ENCODE measurements at regions not wholly inside any gene's neighbourhood (a gene's known extent, or its start where the extent isn't known, plus 50 kb on each side); places are given as distances from the start of the nearest gene placed in this dataset.

DNA sequence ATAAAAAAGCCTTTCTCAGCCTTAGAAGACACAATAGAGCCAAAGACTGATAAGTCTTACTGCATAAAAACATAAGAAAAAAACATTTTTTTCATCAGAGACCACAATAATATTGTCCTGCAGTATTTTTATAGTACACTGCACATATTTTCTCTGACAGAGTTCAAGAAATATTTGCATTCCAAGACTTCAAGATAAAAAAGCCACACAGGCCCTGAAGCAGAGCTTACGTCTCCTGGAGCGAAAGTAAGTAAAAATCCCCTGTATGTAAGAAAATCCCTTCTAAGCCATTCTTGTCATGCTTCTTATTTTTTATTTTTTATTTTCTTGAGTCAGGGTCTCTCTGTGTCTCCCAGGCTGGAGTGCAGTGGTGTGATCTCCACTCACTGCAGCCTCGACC is 755.9 kb downstream of the LIG4 start:
- H3K27ac ChIP-seq (ENCODE audit: insufficient read depth, low read depth, low read length, poor library complexity, severe bottlenecking): no peak overlapping the region
- H3K27me3 ChIP-seq (ENCODE audit: control insufficient read depth, insufficient read depth, low read length, poor library complexity, severe bottlenecking): no peaks in the 10 kb centered on the region
- no peaks in the 10 kb centered on the region for H3K9me3 ChIP-seq (ENCODE audit: control insufficient read depth, low read length)
- H3K4me3 ChIP-seq (ENCODE audit: insufficient read depth, low read depth, low read length): no peak overlapping the region
- H3K36me3 ChIP-seq (ENCODE audit: control insufficient read depth, insufficient read depth, low read length): no peaks in the 10 kb centered on the region
- H3K4me1 ChIP-seq (ENCODE audit: control insufficient read depth, insufficient read depth, low read length): no peaks in the 10 kb centered on the region
- WGBS, 2 experiments: 86 to 97% methylated on average over 3 of the region's 3 CpGs

DNA sequence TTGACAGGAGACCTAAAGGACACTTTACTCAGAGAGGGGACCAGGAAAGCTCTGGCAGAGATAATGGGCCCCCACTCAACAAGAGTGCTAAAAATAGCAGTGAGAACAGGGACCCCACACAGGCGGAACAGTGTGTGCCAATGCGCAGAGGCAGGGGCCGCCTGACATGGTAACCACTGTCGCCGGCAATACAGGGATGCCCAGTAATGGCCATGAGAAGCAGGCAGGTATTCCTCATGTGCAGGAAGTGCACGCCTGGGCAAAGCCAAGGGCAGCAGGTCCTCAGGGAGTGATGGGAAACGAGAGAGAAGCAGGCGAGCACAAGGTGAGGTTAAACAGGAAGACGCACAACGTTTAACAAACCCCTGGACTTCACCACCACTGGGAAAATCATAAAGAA is 757.1 kb downstream of the LIG4 start:
- H3K4me1 ChIP-seq (ENCODE audit: control insufficient read depth, insufficient read depth, low read length): no peaks in the 10 kb centered on the region
- no peaks in the 10 kb centered on the region for H3K27me3 ChIP-seq (ENCODE audit: control insufficient read depth, insufficient read depth, low read length, poor library complexity, severe bottlenecking)
- no peaks in the 10 kb centered on the region for H3K9me3 ChIP-seq (ENCODE audit: control insufficient read depth, low read length)
- H3K27ac ChIP-seq (ENCODE audit: insufficient read depth, low read depth, low read length, poor library complexity, severe bottlenecking): no peak overlapping the region
- H3K4me3 ChIP-seq (ENCODE audit: insufficient read depth, low read depth, low read length): no peak overlapping the region
- H3K36me3 ChIP-seq (ENCODE audit: control insufficient read depth, insufficient read depth, low read length): no peaks in the 10 kb centered on the region
- 93 to 96% methylated on average over 10 of the region's 10 CpGs for WGBS, 2 experiments

DNA sequence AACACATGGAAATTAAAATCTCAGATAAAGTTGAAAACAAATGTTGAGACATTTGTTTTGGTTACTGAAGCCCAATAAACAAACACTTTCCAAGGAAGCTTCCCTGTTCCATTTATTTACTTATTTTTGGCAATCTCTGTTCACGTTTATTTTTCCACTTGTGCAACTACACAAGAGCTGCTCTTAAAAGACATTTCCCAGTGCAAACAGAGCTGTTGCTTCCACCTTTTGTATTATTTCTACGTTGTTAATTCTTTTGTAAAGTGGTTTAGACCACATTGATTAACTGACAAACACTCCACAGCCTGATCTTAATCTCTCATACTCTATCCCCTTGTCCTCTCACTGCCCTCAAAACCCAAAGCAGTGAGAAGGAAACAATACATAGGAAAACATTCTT is 757.6 kb downstream of the LIG4 start:
- no peak overlapping the region for H3K4me3 ChIP-seq (ENCODE audit: insufficient read depth, low read depth, low read length)
- H3K27me3 ChIP-seq (ENCODE audit: control insufficient read depth, insufficient read depth, low read length, poor library complexity, severe bottlenecking): no peaks in the 10 kb centered on the region
- WGBS, 2 experiments: 75 to 83% methylated on average over 2 of the region's 2 CpGs
- no peaks in the 10 kb centered on the region for H3K36me3 ChIP-seq (ENCODE audit: control insufficient read depth, insufficient read depth, low read length)
- no peaks in the 10 kb centered on the region for H3K4me1 ChIP-seq (ENCODE audit: control insufficient read depth, insufficient read depth, low read length)
- H3K9me3 ChIP-seq (ENCODE audit: control insufficient read depth, low read length): no peaks in the 10 kb centered on the region
- H3K27ac ChIP-seq (ENCODE audit: insufficient read depth, low read depth, low read length, poor library complexity, severe bottlenecking): no peak overlapping the region

DNA sequence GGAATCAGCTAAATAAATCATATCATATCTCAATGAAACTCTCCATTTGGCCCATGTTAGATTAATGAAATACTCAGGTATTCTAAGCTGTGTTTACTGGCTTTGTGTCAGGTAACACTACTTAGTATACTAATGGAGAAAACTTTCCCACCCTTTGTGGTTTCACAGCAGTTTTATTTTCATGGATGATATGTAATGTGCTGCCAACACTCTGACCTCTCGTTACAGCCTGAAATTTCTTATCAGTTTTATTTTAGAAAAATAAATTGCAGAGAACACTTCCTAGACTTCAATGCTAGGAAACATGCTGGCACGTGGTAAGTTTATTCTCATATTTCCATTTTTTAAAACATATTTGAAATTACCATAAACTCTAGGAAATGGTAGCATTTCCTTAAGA is 758.9 kb downstream of the LIG4 start:
- no peaks in the 10 kb centered on the region for H3K9me3 ChIP-seq (ENCODE audit: control insufficient read depth, low read length)
- 100% methylated on average over 1 of the region's 2 CpGs; no CpG with 5 or more reads in 1 of the 2 experiments for WGBS, 2 experiments
- H3K4me1 ChIP-seq (ENCODE audit: control insufficient read depth, insufficient read depth, low read length): no peaks in the 10 kb centered on the region
- no peaks in the 10 kb centered on the region for H3K27me3 ChIP-seq (ENCODE audit: control insufficient read depth, insufficient read depth, low read length, poor library complexity, severe bottlenecking)
- no peak overlapping the region for H3K27ac ChIP-seq (ENCODE audit: insufficient read depth, low read depth, low read length, poor library complexity, severe bottlenecking)
- H3K36me3 ChIP-seq (ENCODE audit: control insufficient read depth, insufficient read depth, low read length): no peaks in the 10 kb centered on the region
- no peak overlapping the region for H3K4me3 ChIP-seq (ENCODE audit: insufficient read depth, low read depth, low read length)

DNA sequence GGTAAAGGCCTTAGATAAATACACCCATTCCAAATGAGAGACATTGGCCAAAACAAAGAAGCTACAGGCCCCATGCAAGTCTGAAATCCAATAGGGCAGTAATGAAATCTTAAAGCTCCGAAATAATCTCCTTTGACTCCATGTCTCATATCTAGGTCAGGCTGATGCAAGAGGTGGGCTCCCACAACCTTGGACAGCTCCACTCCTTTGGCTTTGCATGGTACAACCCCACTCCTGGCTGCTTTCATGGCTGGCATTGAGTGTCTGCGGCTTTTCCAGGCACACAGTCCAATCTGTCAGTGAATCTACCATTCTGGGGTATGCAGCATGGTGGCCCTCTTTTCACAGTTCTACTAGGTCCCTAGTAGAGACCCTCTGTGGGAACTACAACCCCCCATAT is 762.5 kb downstream of the LIG4 start:
- H3K4me3 ChIP-seq (ENCODE audit: insufficient read depth, low read depth, low read length): no peak overlapping the region
- 92 to 95% methylated on average over 2 of the region's 2 CpGs for WGBS, 2 experiments
- no peaks in the 10 kb centered on the region for H3K27me3 ChIP-seq (ENCODE audit: control insufficient read depth, insufficient read depth, low read length, poor library complexity, severe bottlenecking)
- no peaks in the 10 kb centered on the region for H3K36me3 ChIP-seq (ENCODE audit: control insufficient read depth, insufficient read depth, low read length)
- no peaks in the 10 kb centered on the region for H3K4me1 ChIP-seq (ENCODE audit: control insufficient read depth, insufficient read depth, low read length)
- no peak overlapping the region for H3K27ac ChIP-seq (ENCODE audit: insufficient read depth, low read depth, low read length, poor library complexity, severe bottlenecking)
- no peaks in the 10 kb centered on the region for H3K9me3 ChIP-seq (ENCODE audit: control insufficient read depth, low read length)

DNA sequence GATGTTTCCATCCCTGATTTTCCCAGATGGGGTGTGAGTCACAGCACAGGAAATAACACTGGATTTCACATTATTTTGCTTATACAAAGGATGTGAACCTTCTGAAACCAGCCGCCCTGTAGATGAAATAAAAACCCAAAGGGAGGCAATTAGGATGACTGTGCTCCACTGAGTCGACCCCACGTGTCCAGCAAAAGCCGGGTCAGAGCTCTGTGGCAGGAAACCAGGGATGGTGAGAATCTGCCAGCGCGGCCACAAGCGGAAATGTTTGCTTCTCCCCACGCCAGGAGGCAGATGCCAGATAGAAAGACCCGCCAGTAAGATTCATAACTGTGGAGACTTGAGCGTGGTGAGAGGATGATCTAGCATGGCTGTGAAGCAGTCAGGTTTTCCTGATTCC is 764.4 kb downstream of the LIG4 start:
- Histone ChIP-seq H3K36me3 (ENCODE audit: control insufficient read depth, insufficient read depth, low read length) (no peaks in the 10 kb centered on the region), H3K4me1 (ENCODE audit: control insufficient read depth, insufficient read depth, low read length) (no peaks in the 10 kb centered on the region), H3K27ac (ENCODE audit: insufficient read depth, low read depth, low read length, poor library complexity, severe bottlenecking) (no peak overlapping the region), H3K27me3 (ENCODE audit: control insufficient read depth, insufficient read depth, low read length, poor library complexity, severe bottlenecking) (no peaks in the 10 kb centered on the region), H3K4me3 (ENCODE audit: insufficient read depth, low read depth, low read length) (no peak overlapping the region), H3K9me3 (ENCODE audit: control insufficient read depth, low read length) (no peaks in the 10 kb centered on the region)
- WGBS, 2 experiments: 96 to 97% methylated on average over 10 of the region's 10 CpGs

DNA sequence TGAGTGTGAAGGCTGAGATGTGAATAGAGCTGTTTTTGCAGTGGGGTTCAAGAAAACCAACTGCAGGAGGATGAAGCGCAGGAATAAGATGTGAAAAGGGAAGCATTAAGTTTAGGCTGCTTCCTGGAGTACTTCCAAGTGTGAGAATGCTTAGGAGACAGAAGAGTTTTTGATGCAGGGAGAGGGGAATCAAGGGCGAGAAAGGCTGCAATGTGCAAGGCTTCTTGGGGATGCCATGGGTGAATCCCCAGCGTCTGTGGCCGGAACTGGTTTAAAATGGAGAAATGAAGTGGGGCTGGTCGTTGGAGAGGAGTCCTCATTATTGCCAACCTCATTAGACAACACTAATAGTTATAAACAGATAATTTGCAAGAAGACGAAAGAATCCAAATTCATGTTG is 764.9 kb downstream of the LIG4 start:
- H3K27ac ChIP-seq (ENCODE audit: insufficient read depth, low read depth, low read length, poor library complexity, severe bottlenecking): no peak overlapping the region
- 87 to 98% methylated on average over 4 to 5 of the region's 6 CpGs for WGBS, 2 experiments
- H3K4me1 ChIP-seq (ENCODE audit: control insufficient read depth, insufficient read depth, low read length): no peaks in the 10 kb centered on the region
- no peaks in the 10 kb centered on the region for H3K9me3 ChIP-seq (ENCODE audit: control insufficient read depth, low read length)
- no peaks in the 10 kb centered on the region for H3K36me3 ChIP-seq (ENCODE audit: control insufficient read depth, insufficient read depth, low read length)
- no peaks in the 10 kb centered on the region for H3K27me3 ChIP-seq (ENCODE audit: control insufficient read depth, insufficient read depth, low read length, poor library complexity, severe bottlenecking)
- no peak overlapping the region for H3K4me3 ChIP-seq (ENCODE audit: insufficient read depth, low read depth, low read length)

DNA sequence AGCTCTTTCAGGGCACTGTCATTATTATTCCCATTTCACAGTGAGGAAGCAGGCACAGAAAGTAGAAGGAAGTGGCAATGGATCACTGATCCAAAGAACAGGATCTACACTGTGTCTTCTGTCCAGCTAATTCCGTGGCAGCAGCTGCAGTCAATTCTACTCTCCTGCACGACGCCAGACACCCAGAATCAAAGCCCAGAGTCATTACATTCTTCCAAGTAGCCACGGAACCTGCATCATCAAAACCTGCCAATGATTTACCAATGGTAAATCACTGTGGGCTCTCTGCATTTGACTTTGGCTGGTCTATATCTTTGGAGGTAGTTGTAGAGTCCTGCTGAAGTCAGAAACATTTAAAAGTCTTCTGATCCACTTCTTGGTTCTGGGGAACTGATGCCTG is 767.7 kb downstream of the LIG4 start:
- Histone ChIP-seq H3K4me3 (ENCODE audit: insufficient read depth, low read depth, low read length) (no peak overlapping the region), H3K36me3 (ENCODE audit: control insufficient read depth, insufficient read depth, low read length) (no peaks in the 10 kb centered on the region), H3K9me3 (ENCODE audit: control insufficient read depth, low read length) (no peaks in the 10 kb centered on the region), H3K27me3 (ENCODE audit: control insufficient read depth, insufficient read depth, low read length, poor library complexity, severe bottlenecking) (no peaks in the 10 kb centered on the region), H3K27ac (ENCODE audit: insufficient read depth, low read depth, low read length, poor library complexity, severe bottlenecking) (no peak overlapping the region), H3K4me1 (ENCODE audit: control insufficient read depth, insufficient read depth, low read length) (no peaks in the 10 kb centered on the region)
- 92 to 94% methylated on average over 4 of the region's 4 CpGs for WGBS, 2 experiments

DNA sequence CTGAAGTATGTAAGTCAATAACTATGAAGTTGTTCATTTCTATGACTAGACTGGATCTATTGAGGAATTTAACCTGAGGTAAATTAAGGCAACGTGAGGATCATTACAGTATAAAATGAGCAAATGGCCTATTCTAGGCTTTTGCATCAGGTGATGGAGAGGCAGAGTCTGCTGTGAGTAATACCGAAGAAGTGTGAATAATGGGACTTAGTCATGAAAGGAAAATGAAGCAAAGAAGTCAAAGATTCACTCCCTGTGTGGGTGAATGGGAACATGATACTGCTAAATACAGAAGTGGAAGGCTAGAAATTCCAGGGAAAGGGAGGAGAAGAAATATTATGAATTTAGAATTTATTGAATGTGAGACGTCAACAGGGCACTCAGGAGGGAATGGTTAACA is 774.1 kb downstream of the LIG4 start:
- Histone ChIP-seq H3K4me3 (ENCODE audit: insufficient read depth, low read depth, low read length) (no peak overlapping the region), H3K9me3 (ENCODE audit: control insufficient read depth, low read length) (no peaks in the 10 kb centered on the region), H3K27ac (ENCODE audit: insufficient read depth, low read depth, low read length, poor library complexity, severe bottlenecking) (no peak overlapping the region), H3K4me1 (ENCODE audit: control insufficient read depth, insufficient read depth, low read length) (no peaks in the 10 kb centered on the region), H3K27me3 (ENCODE audit: control insufficient read depth, insufficient read depth, low read length, poor library complexity, severe bottlenecking) (no peaks in the 10 kb centered on the region), H3K36me3 (ENCODE audit: control insufficient read depth, insufficient read depth, low read length) (no peaks in the 10 kb centered on the region)
- WGBS, 2 experiments: 89 to 91% methylated on average over 3 of the region's 3 CpGs

DNA sequence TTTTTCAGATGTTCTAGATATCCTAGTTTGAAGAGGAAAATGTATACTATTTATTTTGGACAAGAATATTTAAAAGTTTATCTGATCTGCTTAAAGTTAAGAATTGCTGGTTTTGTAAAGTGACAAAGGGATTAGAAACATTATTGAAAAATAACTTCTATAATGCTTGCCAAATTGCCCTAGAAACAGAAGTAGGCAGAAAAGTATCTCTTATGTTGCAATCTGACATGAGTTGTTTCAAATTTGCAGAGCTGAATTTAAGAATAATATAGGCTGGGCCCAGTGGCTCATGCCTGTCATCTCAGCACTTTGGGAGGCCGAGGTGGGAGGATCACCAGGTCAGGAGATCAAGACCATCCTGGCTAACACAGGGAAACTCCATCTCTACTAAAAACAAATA is 777.1 kb downstream of the LIG4 start:
- Histone ChIP-seq H3K4me3 (ENCODE audit: insufficient read depth, low read depth, low read length) (no peak overlapping the region), H3K9me3 (ENCODE audit: control insufficient read depth, low read length) (no peaks in the 10 kb centered on the region), H3K27ac (ENCODE audit: insufficient read depth, low read depth, low read length, poor library complexity, severe bottlenecking) (no peak overlapping the region), H3K4me1 (ENCODE audit: control insufficient read depth, insufficient read depth, low read length) (no peaks in the 10 kb centered on the region), H3K36me3 (ENCODE audit: control insufficient read depth, insufficient read depth, low read length) (no peaks in the 10 kb centered on the region), H3K27me3 (ENCODE audit: control insufficient read depth, insufficient read depth, low read length, poor library complexity, severe bottlenecking) (no peaks in the 10 kb centered on the region)
- WGBS, 2 experiments: 92 to 100% methylated on average over 1 of the region's 1 CpG

DNA sequence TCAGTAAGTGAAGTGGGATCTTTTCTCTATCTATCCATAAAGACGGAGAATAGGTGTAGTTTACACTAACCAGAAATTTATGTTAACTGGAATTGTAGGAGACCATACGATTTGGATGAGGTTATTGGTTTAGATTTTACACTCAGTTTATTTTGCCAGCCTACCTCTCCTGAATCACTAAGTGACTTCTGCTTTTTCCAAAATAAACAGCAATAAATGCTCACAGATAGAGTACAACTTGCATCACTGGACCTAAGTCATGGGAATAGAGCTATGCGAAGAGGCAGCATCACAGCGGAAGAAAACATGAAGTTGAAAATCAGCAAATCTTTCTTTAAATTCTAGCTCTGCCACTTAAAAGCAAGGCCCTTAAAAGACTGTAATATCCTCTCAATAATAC is 781.0 kb downstream of the LIG4 start:
- H3K4me1 ChIP-seq (ENCODE audit: control insufficient read depth, insufficient read depth, low read length): no peaks in the 10 kb centered on the region
- H3K9me3 ChIP-seq (ENCODE audit: control insufficient read depth, low read length): no peaks in the 10 kb centered on the region
- no peak overlapping the region for H3K4me3 ChIP-seq (ENCODE audit: insufficient read depth, low read depth, low read length)
- H3K36me3 ChIP-seq (ENCODE audit: control insufficient read depth, insufficient read depth, low read length): no peaks in the 10 kb centered on the region
- 95 to 100% methylated on average over 2 to 4 of the region's 4 CpGs for WGBS, 2 experiments
- H3K27me3 ChIP-seq (ENCODE audit: control insufficient read depth, insufficient read depth, low read length, poor library complexity, severe bottlenecking): no peaks in the 10 kb centered on the region
- no peak overlapping the region for H3K27ac ChIP-seq (ENCODE audit: insufficient read depth, low read depth, low read length, poor library complexity, severe bottlenecking)
